T-cell (primary cell): ENCODE measurements at regions not wholly inside any gene's neighbourhood (a gene's known extent, or its start where the extent isn't known, plus 50 kb on each side); places are given as distances from the start of the nearest gene placed in this dataset.

Experiments
- ATAC-seq, 4 experiments: fragments of 200-7000 bp in 3 of 4; fragments of 150-1000 bp in 1 of 4; cut with Tn5 transposase; replicated peaks in 1 of 4; 1 replicate in 3 of 4; 2 replicates in 1 of 4; pipeline ENCODE4 v1.10.0; 2021; ENCODE audit warnings: moderate library complexity in 3 of 4, mild to moderate bottlenecking in 2 of 4, moderate number of reproducible peaks in 1 of 4
- CTCF ChIA-PET, 2 donors: fragments of 300-600 bp; sonication (Branson Sonifier 250); formaldehyde crosslinking; loops; one replicate each; lab custom pipeline; 2022; ENCODE audit warnings: antibody characterized with exemption in 2 of 2; lab: Charles Lee
- POLR2A ChIA-PET, 2 donors: fragments of 300-600 bp; sonication (Branson Sonifier 250); formaldehyde crosslinking; loops; one replicate each; lab custom pipeline; 2022; ENCODE audit warnings: antibody characterized with exemption in 2 of 2; lab: Charles Lee
- DNase-seq, 35 experiments: peaks; one replicate each; pipeline versions ENCODE4 v3.0.0 to v3.0.0-alpha.2; 2013 to 2023
- H3K27ac ChIP-seq: one replicate; pipeline ENCODE4 v1.5.1; 2013; ENCODE audit warnings: low read length
- H3K27me3 ChIP-seq, 2 experiments: replicated peaks in 1 of 2; 1 replicate in 1 of 2; 2 replicates in 1 of 2; pipeline versions ENCODE4 v1.6.1 to v1.7.0; 2013; ENCODE audit warnings: low read length in 1 of 2, mixed read lengths in 1 of 2; ENCODE audit not compliant: control insufficient read depth in 2 of 2, insufficient read depth in 2 of 2; ENCODE audit errors: extremely low read depth in 1 of 2
- H3K36me3 ChIP-seq, 2 donors: 1 replicate in 1 of 2; 2 replicates in 1 of 2; pipeline versions ENCODE4 v1.6.1 to v1.7.0; 2013; ENCODE audit warnings: low read length in 1 of 2; ENCODE audit not compliant: control insufficient read depth in 2 of 2, insufficient read depth in 1 of 2; ENCODE audit errors: extremely low read depth in 1 of 2
- H3K4me1 ChIP-seq, 2 experiments: 1 replicate in 1 of 2; 2 replicates in 1 of 2; pipeline versions ENCODE4 v1.6.1 to v1.7.0; 2013; ENCODE audit warnings: low read length in 2 of 2, mixed read lengths in 1 of 2; ENCODE audit not compliant: insufficient read depth in 2 of 2, control insufficient read depth in 1 of 2; ENCODE audit errors: extremely low read depth in 1 of 2
- H3K4me3 ChIP-seq, 2 donors: 1 replicate in 1 of 2; 2 replicates in 1 of 2; pipeline versions ENCODE4 v1.5.1 to v1.7.0; 2013; ENCODE audit warnings: mild to moderate bottlenecking in 2 of 2, low read length in 1 of 2, moderate library complexity in 1 of 2; ENCODE audit not compliant: control insufficient read depth in 1 of 2; ENCODE audit errors: extremely low read depth in 1 of 2
- H3K9me3 ChIP-seq: 2 replicates; pipeline ENCODE4 v1.7.0; 2013
- H3K27ac Mint-ChIP-seq, 2 donors: one replicate each; pipeline ENCODE4 v1.8.0; 2020 to 2021; ENCODE audit warnings: mild to moderate bottlenecking in 2 of 2, mixed read lengths in 2 of 2
- H3K27me3 Mint-ChIP-seq, 2 donors: one replicate each; pipeline ENCODE4 v1.8.0; 2021 to 2022; ENCODE audit warnings: mixed read lengths in 2 of 2
- H3K36me3 Mint-ChIP-seq: one replicate; pipeline ENCODE4 v1.8.0; 2021; ENCODE audit warnings: mixed read lengths
- H3K4me1 Mint-ChIP-seq, 3 donors: one replicate each; pipeline ENCODE4 v1.8.0; 2020 to 2022; ENCODE audit warnings: mixed read lengths in 3 of 3, mild to moderate bottlenecking in 1 of 3
- H3K4me3 Mint-ChIP-seq, 3 donors: one replicate each; pipeline ENCODE4 v1.8.0; 2020 to 2022; ENCODE audit warnings: mild to moderate bottlenecking in 3 of 3, mixed read lengths in 3 of 3, moderate library complexity in 3 of 3
- H3K9me3 Mint-ChIP-seq, 3 donors: one replicate each; pipeline ENCODE4 v1.8.0; 2020 to 2022; ENCODE audit warnings: mixed read lengths in 3 of 3
- WGBS: methylation state at CpG from one replicate; pipeline ENCODE4 v1.1.5; 2013; ENCODE audit warnings: missing lambda C conversion rate; ENCODE audit not compliant: insufficient coverage; 5-methylcytosine and 5-hydroxymethylcytosine counted together

GRCh38 chr9:89664896-89665329, 60.1 kb downstream of the GADD45G start:
- ATAC-seq, result no peak
- Mint-ChIP-seq H3K9me3 (no peaks in the 10 kb centered on the region), H3K27ac (no peak overlapping the region), H3K36me3 (no peaks in the 10 kb centered on the region), H3K4me1 (peaks cover 0 to 12% (median 1%) of the 10 kb centered on the region in 3 donors), H3K27me3 (peaks cover 4% of the 10 kb centered on the region in 2 donors), H3K4me3 (no peak overlapping the region)
- Histone ChIP-seq H3K36me3 (no peaks in the 10 kb centered on the region), H3K9me3 (no peaks in the 10 kb centered on the region), H3K27ac (no peak overlapping the region), H3K4me1 (peaks cover 0 to 2% of the 10 kb centered on the region in 2 experiments), H3K27me3 (peaks cover 0 to 41% of the 10 kb centered on the region in 2 experiments), H3K4me3 (no peak overlapping the region)
- 90% methylated on average over 10 of the region's 13 CpGs for WGBS
- ChIA-PET CTCF (no interaction called here), POLR2A (no interaction called here)
- DNase-seq, result no peak

- peaks cover 0 to 12% (median 1%) of the 10 kb centered on the region in 3 donors for H3K4me1 Mint-ChIP-seq
- no peaks in the 10 kb centered on the region for H3K36me3 Mint-ChIP-seq
- peaks cover 4% of the 10 kb centered on the region in 2 donors for H3K27me3 Mint-ChIP-seq
- Histone ChIP-seq H3K4me1 (peaks cover 0 to 2% of the 10 kb centered on the region in 2 experiments), H3K4me3 (no peak overlapping the region), H3K27me3 (peaks cover 0 to 32% of the 10 kb centered on the region in 2 experiments), H3K9me3 (no peaks in the 10 kb centered on the region), H3K27ac (no peak overlapping the region), H3K36me3 (no peaks in the 10 kb centered on the region)
- H3K27ac Mint-ChIP-seq, result no peak overlapping the region
- H3K9me3 Mint-ChIP-seq, result peaks cover 0 to 3% (median 2%) of the 10 kb centered on the region in 3 donors
- ATAC-seq (no peak), DNase-seq (no peak)
- H3K4me3 Mint-ChIP-seq, result no peak overlapping the region
- 91% methylated on average over 5 of the region's 7 CpGs for WGBS
- ChIA-PET POLR2A (no interaction called here), CTCF (interaction anchor here in 1 of 2 donors (0.9 kb wide), 1 partner anchor 115 kb away, joined by 3 read pairs; no protein-coding TSS in a partner anchor)
These were observed 61.6 kb downstream of the GADD45G start for GRCh38 chr9:89666364-89666763.

DNA sequence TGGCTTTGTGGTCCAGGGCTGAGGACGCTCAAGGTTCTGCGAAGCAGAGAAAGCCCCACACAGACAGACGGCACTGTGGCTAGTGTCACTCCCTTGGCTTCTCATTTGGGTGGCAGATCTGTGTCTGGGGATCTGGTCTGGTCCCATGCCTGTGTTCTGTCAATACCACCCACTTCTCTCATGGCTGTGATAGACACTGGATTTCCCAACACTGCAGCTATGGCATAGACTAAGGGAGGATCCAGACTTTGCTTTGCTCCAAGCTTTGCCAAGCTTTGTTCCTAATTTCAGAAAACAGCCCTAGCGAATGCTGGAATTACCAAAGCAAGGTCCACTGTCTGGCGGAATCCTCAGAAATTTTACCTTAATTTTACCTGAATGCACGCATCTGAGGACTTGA, 62.1 kb downstream of the GADD45G start:
- 100% methylated on average over 2 of the region's 6 CpGs for WGBS
- peaks cover 0 to 12% (median 1%) of the 10 kb centered on the region in 3 donors for H3K4me1 Mint-ChIP-seq
- no peaks in the 10 kb centered on the region for H3K9me3 ChIP-seq
- H3K4me3 ChIP-seq, result no peak overlapping the region
- DNase-seq (no peak), ATAC-seq (no peak)
- H3K36me3 Mint-ChIP-seq, result no peaks in the 10 kb centered on the region
- no peak overlapping the region for H3K27ac Mint-ChIP-seq
- no peak overlapping the region for H3K4me3 Mint-ChIP-seq
- H3K36me3 ChIP-seq, result no peaks in the 10 kb centered on the region
- peaks cover 0 to 5% (median 3%) of the 10 kb centered on the region in 3 donors for H3K9me3 Mint-ChIP-seq
- H3K27ac ChIP-seq, result no peak overlapping the region
- peaks cover 0 to 26% of the 10 kb centered on the region in 2 experiments for H3K27me3 ChIP-seq
- H3K27me3 Mint-ChIP-seq, result peaks cover under 1 to 4% of the 10 kb centered on the region in 2 donors
- peaks cover 0 to 2% of the 10 kb centered on the region in 2 experiments for H3K4me1 ChIP-seq
- ChIA-PET POLR2A (no interaction called here), CTCF (interaction anchor here in 1 of 2 donors (0.9 kb wide), 1 partner anchor 114 kb away, joined by 3 read pairs; no protein-coding TSS in a partner anchor)

- ATAC-seq (no peak), DNase-seq (no peak)
- ChIA-PET POLR2A (no interaction called here), CTCF (no interaction called here)
- H3K27me3 Mint-ChIP-seq, result peaks cover 0 to 4% of the 10 kb centered on the region in 2 donors
- WGBS, result 74% methylated on average over 4 of the region's 8 CpGs
- peaks cover 0 to 23% of the 10 kb centered on the region in 2 experiments for H3K27me3 ChIP-seq
- no peak overlapping the region for H3K27ac Mint-ChIP-seq
- no peak overlapping the region for H3K4me3 Mint-ChIP-seq
- H3K36me3 Mint-ChIP-seq, result no peaks in the 10 kb centered on the region
- H3K4me1 Mint-ChIP-seq, result peaks cover 0 to 12% (median 1%) of the 10 kb centered on the region in 3 donors
- no peaks in the 10 kb centered on the region for H3K9me3 ChIP-seq
- peaks cover 0 to 2% of the 10 kb centered on the region in 2 experiments for H3K4me1 ChIP-seq
- H3K9me3 Mint-ChIP-seq, result peaks cover 0 to 5% (median 3%) of the 10 kb centered on the region in 3 donors
- no peak overlapping the region for H3K27ac ChIP-seq
- no peaks in the 10 kb centered on the region for H3K36me3 ChIP-seq
- no peak overlapping the region for H3K4me3 ChIP-seq
These were observed 62.9 kb downstream of the GADD45G start for GRCh38 chr9:89667726-89668125.

GRCh38 chr9:89668216-89668865, 63.5 kb downstream of the GADD45G start:
- 63% methylated on average over 6 of the region's 7 CpGs for WGBS
- H3K27ac ChIP-seq, result no peak overlapping the region
- no peak overlapping the region for H3K4me3 ChIP-seq
- Mint-ChIP-seq H3K27me3 (peaks cover 0 to 4% of the 10 kb centered on the region in 2 donors), H3K4me3 (no peak overlapping the region), H3K27ac (no peak overlapping the region), H3K36me3 (no peaks in the 10 kb centered on the region), H3K4me1 (peaks cover 0 to 12% (median 1%) of the 10 kb centered on the region in 3 donors), H3K9me3 (peaks cover 0 to 5% (median 3%) of the 10 kb centered on the region in 3 donors)
- ChIA-PET CTCF (no interaction called here), POLR2A (no interaction called here)
- no peaks in the 10 kb centered on the region for H3K9me3 ChIP-seq
- H3K4me1 ChIP-seq, result peaks cover 0 to 2% of the 10 kb centered on the region in 2 experiments
- peak in 1 of 4 experiments; percentile 64 for ATAC-seq
- no peaks in the 10 kb centered on the region for H3K36me3 ChIP-seq
- peaks cover 0 to 17% of the 10 kb centered on the region in 2 experiments for H3K27me3 ChIP-seq
- peak in 1 of 35 experiments; percentile 30 for DNase-seq

DNA sequence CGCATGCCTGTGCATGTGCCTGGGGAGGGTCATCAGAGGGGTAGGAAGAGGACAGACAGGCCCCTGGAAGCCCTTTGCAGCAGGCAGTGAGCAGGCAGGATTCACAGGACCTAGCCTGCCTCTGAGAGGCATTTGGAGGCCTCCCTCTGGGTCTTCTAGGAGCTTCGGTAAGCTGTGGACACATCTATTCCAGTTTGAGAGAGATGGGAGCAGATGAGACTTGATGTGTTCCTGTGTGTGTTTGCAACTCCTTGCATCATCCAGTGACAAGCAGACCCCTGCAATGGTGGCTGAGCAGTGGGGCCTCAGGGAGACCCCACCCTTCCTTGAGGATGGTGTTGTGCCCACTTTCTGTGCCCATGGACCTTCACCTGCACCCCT, 64.0 kb downstream of the GADD45G start:
- Histone ChIP-seq H3K36me3 (no peaks in the 10 kb centered on the region), H3K9me3 (no peaks in the 10 kb centered on the region), H3K4me1 (peaks cover 0 to 2% of the 10 kb centered on the region in 2 experiments), H3K27me3 (peaks cover 0 to 14% of the 10 kb centered on the region in 2 experiments), H3K4me3 (no peak overlapping the region), H3K27ac (no peak overlapping the region)
- Mint-ChIP-seq H3K4me3 (no peak overlapping the region), H3K9me3 (peaks cover 0 to 5% (median 3%) of the 10 kb centered on the region in 3 donors), H3K36me3 (no peaks in the 10 kb centered on the region), H3K27ac (no peak overlapping the region), H3K27me3 (peaks cover 0 to 4% of the 10 kb centered on the region in 2 donors), H3K4me1 (peaks cover 0 to 12% (median 1%) of the 10 kb centered on the region in 3 donors)
- ChIA-PET POLR2A (no interaction called here), CTCF (no interaction called here)
- ATAC-seq (no peak), DNase-seq (no peak)
- WGBS, result 86% methylated on average over 2 of the region's 2 CpGs
